AG09309 (cell line): ENCODE measurements at regions not wholly inside any gene's neighbourhood (a gene's known extent, or its start where the extent isn't known, plus 50 kb on each side); places are given as distances from the start of the nearest gene placed in this dataset.
A peak's percentile ranks its signal among the peaks of the same experiment; 100 is the strongest.

Experiments used
- DNase-seq: peaks from one replicate; pipeline ENCODE4 v3.0.0-alpha.2; 2010; ENCODE audit warnings: low read depth
- H3K4me3 ChIP-seq: 2 replicates; pipeline ENCODE4 v1.5.1; 2011; ENCODE audit warnings: mild to moderate bottlenecking, low read depth, low read length, moderate library complexity; ENCODE audit not compliant: control insufficient read depth
- CTCF ChIP-seq: IDR thresholded peaks from 2 replicates; pipeline ENCODE4 v1.5.1; 2011; ENCODE audit warnings: mild to moderate bottlenecking, low read depth, low read length, inconsistent platforms; ENCODE audit not compliant: insufficient read depth, control insufficient read depth; ENCODE audit errors: missing control alignments

DNA sequence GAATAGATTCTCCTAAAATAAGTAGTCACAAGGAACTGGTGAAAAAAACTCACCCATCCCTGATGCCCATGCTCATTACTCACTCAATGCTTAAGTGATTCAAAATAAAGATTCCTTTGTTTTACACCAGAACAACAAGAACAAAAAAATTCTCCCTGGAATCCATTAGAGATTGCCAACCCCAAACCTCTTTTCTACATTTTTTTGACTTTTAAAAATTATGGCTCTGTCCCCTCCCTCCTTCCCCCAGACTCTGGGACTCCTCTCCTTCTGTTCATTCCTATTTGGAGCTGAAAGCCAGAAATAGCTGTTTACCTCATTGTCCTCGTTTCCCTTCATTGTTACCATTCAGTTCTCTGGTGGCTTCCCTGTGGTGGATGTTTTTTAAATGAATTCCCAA is 63.2 kb upstream of the FHIP2A start:
- no peak for DNase-seq
- no peak for TF ChIP-seq CTCF

GRCh38 chr10:114761205-114762193 is 60.1 kb upstream of the FHIP2A start:
- TF ChIP-seq CTCF = no peak
- no peak for DNase-seq
- no peak overlapping the region for H3K4me3 ChIP-seq

More for the DNA sequence above, 63.2 kb upstream of the FHIP2A start:
- no peak overlapping the region for H3K4me3 ChIP-seq

DNA sequence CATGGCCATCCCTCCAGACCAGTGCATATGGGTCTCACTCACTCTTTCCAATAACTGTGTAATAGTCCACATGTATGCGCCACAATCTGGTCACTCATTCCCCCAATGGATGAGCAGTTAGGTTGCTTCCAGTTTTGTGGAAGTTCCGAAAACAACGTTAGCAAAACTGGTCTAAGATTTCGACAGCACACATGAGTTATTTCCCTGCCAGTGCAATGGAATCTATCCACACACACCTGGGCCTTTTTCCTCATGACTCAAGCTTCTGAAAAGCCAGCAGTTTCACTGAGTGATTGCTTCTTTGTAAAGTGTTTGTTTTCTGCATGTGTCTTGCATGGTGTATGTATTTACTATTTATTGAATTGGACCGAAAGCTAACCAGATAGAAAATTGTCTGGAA is 58.8 kb upstream of the FHIP2A start:
- no peak overlapping the region for H3K4me3 ChIP-seq
- no peak for DNase-seq
- no peak for TF ChIP-seq CTCF

DNA sequence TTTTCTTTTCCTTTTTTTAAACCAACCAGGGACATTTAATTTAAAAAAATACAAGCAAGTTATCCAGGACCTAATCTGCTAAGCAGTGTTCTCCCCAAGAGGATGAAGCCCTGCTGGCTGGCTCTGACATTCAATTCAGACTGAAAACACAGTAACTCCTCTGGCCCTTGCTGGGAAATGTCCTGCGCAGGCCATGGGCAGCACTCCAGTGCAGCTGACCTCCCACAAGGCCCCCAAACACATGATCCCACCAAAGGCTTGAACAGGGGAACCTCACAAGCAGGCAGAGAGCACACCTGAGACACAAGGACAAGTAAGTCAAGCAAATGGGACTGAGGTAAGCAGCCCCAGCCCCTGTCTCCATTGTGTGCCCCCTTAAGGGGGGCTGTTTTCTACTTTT is 56.9 kb upstream of the FHIP2A start:
- no peak overlapping the region for H3K4me3 ChIP-seq
- no peak for TF ChIP-seq CTCF
- no peak for DNase-seq

GRCh38 chr10:114766470-114766869 is 55.1 kb upstream of the FHIP2A start:
- no peak for DNase-seq
- H3K4me3 ChIP-seq = no peak overlapping the region
- no peak for TF ChIP-seq CTCF

GRCh38 chr10:114767101-114767985 is 54.2 kb upstream of the FHIP2A start:
- DNase-seq = no peak
- TF ChIP-seq CTCF = no peak
- H3K4me3 ChIP-seq = peak overlapping the region; percentile 64
